ENCODE measurements at regions not wholly inside any gene's neighbourhood (a gene's known extent, or its start where the extent isn't known, plus 50 kb on each side); places are given as distances from the start of the nearest gene placed in this dataset.
"Not testable (repeated sequence)": the region's sequence is repeated elsewhere in the genome, so short reads cannot be mapped to it uniquely, and the experiment has no call there.

- no peak for DNase-seq
These were observed 263.2 kb upstream of the HS6ST1 start for GRCh38 chr2:128581849-128582244.

- no peak for DNase-seq
These were observed 265.7 kb upstream of the HS6ST1 start for GRCh38 chr2:128584296-128584890.

GRCh38 chr2:128585706-128586105, 267.0 kb upstream of the HS6ST1 start:
- peak; percentile 6 to 40 for DNase-seq

- no peak for DNase-seq
These were observed 271.0 kb upstream of the HS6ST1 start for GRCh38 chr2:128589681-128590080.

- DNase-seq, result no peak
These were observed 271.8 kb upstream of the HS6ST1 start for GRCh38 chr2:128590309-128591021.

GRCh38 chr2:128591022-128591860, 272.6 kb upstream of the HS6ST1 start:
- DNase-seq, result no peak

GRCh38 chr2:128591861-128592822, 273.5 kb upstream of the HS6ST1 start:
- DNase-seq, result no peak

GRCh38 chr2:128593518-128593878, 274.8 kb upstream of the HS6ST1 start:
- DNase-seq, result no peak

GRCh38 chr2:128593879-128594650, 275.4 kb upstream of the HS6ST1 start:
- no peak for DNase-seq

GRCh38 chr2:128594651-128594910, 275.9 kb upstream of the HS6ST1 start:
- no peak for DNase-seq

GRCh38 chr2:128594953-128595677, 276.4 kb upstream of the HS6ST1 start:
- DNase-seq, result no peak

- DNase-seq, result no peak
These were observed 277.2 kb upstream of the HS6ST1 start for GRCh38 chr2:128595763-128596395.

- no peak for DNase-seq
These were observed 277.9 kb upstream of the HS6ST1 start for GRCh38 chr2:128596396-128597120.

- no peak for DNase-seq
These were observed 278.6 kb upstream of the HS6ST1 start for GRCh38 chr2:128597121-128597762.

- DNase-seq, result not testable (repeated sequence)
These were observed 279.6 kb upstream of the HS6ST1 start for GRCh38 chr2:128598260-128598659.

GRCh38 chr2:128598862-128599441, 280.3 kb upstream of the HS6ST1 start:
- no peak for DNase-seq

- no peak for DNase-seq
These were observed 281.0 kb upstream of the HS6ST1 start for GRCh38 chr2:128599700-128600099.

- DNase-seq, result no peak
These were observed 282.1 kb upstream of the HS6ST1 start for GRCh38 chr2:128600581-128601297.
